Mucosa of gallbladder (tissue), 1 donor: ENCODE measurements at regions not wholly inside any gene's neighbourhood (a gene's known extent, or its start where the extent isn't known, plus 50 kb on each side); places are given as distances from the start of the nearest gene placed in this dataset.
A peak's percentile ranks its signal among the peaks of the same experiment; 100 is the strongest.

Experiments used
- DNase-seq: peaks from one replicate; pipeline ENCODE4 v3.0.0-alpha.2; 2020; ENCODE audit warnings: low spot score
- donor health status: DM: no; HTN: no; CAD: no.

- DNase-seq: no peak
These were observed 181.5 kb downstream of the USP12 start for GRCh38 chr13:26989957-26990713.

DNA sequence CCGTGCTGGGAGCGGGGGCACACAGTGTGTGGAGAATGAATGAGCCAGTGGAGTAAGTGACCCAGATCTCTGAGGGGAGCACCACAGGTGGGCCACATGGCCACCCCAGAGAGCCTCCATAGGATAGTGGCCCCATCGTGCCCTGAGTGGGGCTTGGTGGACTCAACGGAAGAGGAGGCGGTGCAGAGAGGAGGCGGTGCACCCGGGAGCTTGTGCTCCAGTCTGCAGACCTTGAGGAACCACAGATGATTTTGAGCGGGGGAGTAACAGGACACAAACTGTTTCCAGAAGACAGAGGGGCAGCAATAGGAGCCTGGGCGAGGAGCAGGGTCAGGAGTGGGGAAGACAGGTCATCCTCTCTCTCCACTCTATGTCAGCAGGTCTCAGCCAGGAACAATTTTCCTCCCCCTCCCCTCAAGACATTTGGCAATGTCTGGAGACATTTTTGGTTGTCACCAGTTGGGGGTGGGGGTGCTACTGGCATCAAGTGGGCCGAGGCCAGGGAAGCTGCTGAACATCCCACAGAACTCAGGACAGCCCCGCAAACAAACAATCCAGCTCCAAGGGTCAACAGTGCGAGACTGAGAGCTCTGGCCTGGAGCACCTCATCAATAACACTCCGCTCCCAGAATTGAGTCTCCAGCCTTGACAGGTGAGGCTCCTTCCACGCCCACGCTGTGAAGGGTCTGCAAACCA, 182.2 kb downstream of the USP12 start:
- DNase-seq: no peak

GRCh38 chr13:26988059-26988769, 183.4 kb downstream of the USP12 start:
- DNase-seq: no peak

GRCh38 chr13:26987486-26988013, 184.1 kb downstream of the USP12 start:
- DNase-seq: no peak

DNA sequence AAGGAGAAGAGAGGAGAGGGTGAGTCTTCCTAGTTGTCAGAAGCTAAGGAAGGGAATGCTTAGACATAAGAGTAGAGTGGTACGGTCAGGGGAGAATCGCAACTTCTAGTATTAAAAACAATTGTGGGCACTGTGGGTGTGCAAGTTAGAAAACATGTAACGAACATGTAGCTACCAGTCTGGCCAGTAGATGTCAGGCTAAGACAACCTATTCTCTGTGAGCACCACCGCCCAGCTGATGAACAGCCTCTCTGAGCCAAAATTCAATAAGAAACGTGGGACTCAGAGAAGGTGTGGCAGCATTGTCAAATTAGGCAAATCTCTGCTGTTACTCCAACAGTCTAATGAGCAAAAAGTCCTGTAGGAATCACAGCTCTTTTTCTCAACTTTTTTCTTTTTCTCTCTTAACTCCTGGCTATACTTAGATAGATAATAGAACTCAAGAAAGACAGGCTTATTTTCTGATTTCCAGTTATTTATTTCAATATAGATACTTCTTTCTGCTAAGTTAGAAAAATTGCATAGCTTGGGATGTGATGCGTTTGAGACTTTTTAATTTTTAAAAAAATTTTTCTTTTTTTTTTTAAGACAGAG, 186.2 kb downstream of the USP12 start:
- DNase-seq: peak; percentile 80

DNA sequence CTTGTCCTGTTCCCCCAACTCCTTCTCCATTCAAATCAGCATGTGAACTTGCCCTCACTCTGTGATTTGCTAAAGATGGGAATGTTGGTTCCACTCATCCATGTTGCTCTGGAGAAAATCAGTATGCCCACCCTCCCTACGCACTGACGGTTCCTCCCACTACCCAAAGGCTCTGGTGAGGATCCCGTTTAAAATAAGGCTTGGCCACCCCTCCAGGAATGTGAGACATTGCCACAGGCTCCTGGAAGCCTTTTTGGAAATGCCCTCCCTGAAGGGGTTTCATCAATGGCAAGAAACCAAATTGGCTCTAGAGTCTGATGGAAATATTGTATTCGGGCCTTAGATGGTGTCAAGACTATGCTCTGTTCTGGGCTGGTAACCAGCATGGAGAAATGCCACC, 187.3 kb downstream of the USP12 start:
- DNase-seq: no peak

DNA sequence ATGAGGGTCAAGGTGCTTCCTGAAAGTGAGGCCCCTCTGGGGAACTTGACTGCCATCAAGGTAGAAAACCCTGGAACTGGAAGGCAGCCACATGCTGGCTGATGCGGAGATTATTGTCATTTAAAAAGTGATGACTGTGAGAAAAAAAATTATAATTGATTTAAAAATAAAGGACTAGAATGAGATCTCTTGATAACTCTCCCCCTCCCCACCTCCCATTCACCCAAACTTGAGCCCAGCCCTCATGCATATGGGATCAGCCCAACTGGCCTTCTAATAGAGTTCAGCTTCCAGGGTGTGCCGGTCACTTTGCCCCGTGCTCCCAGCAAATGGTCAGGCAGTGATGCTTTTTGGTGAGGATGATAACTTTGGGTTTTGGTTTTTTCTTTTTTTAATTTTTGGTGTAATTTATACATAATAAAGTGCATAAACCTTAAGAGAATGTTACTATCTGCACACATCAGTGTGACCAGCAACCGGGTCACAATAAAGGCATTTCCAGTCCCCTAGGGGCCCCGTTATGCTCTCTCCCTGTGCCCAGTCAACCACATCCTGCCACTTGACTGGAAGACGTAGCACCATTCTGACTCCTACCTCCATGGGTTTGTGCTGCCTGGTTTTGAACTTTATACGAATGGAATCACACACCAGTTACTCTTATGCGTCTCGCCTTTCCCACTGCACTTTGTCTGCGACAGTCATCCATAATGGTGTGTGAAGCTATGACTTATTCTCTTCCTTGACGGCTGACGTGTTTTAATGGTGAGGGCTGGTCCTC, 187.9 kb downstream of the USP12 start:
- DNase-seq: no peak

DNA sequence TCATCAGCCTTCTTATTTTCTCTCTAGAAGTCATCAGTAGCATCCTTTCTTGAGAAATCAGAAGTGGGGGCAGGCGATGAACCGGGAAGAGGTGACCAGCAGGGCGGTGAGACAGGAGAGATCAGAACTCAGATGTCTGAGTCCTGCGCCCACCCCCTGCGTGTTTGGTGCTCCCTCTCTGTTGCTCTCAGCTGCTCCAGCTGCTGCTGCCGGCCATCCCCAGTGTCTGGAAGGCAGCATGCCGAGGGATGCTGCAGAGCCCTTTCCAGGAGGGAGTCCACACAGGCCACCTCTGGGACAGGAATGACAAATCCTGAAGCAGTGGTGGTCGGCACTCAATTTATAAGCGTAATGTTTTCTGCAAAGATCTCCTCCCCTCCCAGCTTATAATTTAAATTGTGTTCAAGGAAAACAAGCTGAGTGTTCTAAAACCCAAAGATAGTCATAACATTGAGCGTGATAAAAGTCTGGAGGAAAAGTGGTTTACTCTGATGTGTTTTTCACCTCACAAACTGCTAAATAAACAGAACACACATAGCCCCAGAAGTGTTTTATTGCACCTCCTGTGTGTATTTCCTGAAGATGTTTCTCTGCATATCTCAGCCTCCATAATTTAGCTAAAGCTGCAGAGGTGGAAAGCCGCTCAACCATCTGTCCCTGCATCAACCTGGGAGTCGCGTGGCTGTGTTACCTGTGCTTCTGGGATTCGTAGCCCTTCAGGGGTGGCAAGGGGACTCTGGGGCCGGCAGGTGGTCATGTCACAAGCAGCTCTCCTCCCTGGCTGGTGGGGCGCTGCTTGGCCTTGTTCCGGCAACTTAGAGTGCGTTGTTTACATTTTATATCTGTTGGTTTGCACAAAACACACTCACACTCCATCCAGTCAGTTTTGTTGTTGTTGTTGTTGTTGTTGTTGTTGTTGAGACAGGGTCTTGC, 191.2 kb downstream of the USP12 start:
- DNase-seq: no peak

DNA sequence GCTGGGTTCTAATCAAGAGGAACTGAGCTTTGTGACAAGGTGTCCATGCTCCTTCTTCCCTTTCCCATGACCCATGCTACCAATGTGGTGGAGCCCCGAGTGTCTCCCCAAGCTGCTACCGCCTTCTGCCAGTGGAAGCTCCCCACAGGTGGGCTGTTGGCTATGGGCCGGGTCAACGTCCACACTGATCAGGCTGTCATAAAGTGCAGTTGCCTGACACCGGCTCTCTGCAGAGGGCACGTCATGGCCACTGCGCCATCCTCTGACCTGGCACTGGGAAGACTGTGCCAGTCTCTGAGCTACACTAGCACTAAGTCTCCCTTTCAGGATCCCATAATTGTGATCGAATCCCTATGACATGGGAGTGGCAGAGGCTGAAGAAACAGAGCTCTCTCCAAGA, 192.3 kb downstream of the USP12 start:
- DNase-seq: no peak

DNA sequence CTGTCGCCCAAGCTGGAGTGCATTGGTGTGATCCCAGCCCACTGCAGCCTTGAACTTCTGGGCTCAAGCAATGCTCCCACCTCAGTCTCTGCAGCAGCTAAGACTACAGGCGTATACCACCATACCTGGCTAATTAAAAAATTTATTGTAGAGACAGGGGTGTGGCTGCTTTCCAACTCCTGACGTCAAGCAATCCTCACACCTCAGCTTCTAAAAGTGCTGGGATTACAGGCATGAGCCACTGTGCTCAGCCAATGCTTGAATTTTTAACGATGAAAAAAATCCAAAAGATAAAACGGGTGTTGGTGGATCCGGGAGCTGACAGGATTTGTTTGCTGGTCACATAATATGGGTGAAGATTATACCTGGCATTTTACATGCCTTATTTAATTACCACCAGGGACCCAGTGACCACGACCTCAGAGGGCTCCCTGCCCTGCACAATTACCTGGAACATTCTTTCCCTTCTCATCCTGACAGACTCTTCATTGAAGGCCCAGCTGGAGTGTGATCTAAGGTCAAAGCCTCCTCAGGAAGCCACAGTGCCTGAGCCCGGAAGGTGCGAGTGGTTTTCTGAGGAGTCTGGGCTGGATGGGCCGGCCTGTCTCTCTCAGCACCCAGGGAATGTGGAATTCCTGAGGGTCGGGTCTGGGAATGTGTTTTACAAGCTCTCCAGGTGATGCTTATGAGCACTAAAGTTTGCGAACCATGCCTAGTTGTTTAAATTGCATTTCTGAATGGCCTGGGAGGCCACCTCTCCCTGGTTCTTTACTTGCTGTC, 193.3 kb downstream of the USP12 start:
- DNase-seq: no peak

GRCh38 chr13:26977541-26977940, 194.1 kb downstream of the USP12 start:
- DNase-seq: no peak

DNA sequence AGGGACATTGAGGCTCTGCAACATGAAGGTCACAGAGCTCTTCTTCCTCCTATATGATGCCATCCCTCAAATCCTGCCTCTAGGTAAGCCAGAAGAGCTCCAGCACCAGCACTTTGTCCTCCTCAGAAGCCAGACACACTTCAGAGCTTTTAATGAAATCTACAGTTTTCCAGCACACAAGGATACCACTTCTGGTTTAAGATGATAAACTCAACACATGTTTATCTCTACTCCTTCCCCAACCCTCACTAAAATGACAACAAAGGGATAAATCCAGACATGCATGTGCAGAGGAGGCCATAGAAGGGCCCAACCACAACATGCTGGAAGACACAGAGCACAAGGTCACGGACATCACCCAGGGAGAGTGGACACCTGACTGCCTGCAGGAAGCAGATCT, 195.3 kb downstream of the USP12 start:
- no peak for DNase-seq

GRCh38 chr13:26973946-26974345, 197.7 kb downstream of the USP12 start:
- DNase-seq: no peak

DNA sequence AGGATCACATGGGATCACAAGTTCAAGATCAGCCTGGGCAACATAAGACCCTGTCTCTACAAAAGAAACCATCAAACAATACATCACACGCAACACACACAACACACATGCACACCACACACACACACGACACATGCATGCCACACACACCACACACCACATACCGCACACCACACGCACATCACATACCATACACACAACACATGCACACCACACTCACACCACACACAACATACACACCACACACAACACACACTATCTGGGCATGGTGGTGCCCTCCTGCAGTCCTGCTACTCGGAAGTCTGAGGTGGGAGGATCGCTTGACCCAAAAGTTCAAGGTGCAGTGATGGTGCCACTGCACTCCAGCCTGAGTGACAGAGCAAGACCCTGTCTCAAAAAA, 198.3 kb downstream of the USP12 start:
- no peak for DNase-seq

DNA sequence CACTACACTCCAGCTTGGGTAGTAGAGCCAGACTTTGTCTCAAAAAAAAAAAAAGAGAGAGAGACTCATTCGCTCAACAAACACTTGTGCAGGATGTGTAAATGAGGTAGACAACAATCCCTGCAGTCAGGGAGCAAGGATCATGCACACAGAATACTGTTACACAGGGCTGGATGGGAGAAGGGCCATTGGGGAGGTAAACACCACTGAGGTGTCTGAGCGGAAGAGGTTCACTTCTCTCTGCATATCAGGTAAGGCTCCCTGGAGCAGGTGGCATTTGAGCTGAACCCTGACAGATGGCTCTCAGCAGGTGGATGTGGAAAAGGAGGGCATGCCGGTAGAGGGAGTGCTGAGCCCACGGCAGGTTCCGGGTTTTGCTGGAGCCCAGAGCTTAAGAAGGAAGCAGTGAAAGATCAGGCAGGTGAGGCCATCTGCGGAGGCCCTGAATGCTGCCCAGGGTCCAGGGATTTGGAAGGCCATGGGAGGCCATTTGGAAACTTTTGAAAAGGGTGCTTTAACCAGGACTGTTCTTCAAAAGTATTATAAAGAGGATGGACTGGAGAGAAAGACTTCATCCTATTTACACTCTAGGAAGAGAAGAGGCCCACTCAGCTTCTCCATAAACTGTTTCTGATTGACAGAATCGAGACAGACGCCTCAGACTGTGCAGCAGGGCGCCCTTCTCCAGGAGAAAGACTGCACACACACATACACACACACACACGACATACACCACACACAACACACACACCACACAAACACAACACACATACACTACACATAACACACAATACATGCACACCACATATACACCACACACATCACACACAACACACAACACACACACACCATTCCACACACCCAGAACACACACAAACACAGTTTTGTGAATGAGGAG, 199.4 kb downstream of the USP12 start:
- peak; percentile 44 for DNase-seq

GRCh38 chr13:26968431-26969341, 202.9 kb downstream of the USP12 start:
- peak; percentile 25 for DNase-seq
